NCI-H2107 treated with DMSO at 0.1 percent for 48 hours (cell line): ENCODE measurements at regions not wholly inside any gene's neighbourhood (a gene's known extent, or its start where the extent isn't known, plus 50 kb on each side); places are given as distances from the start of the nearest gene placed in this dataset.
"Not testable (repeated sequence)": the region's sequence is repeated elsewhere in the genome, so short reads cannot be mapped to it uniquely, and the experiment has no call there.

ENCODE experiments used
- DNase-seq: peaks from one replicate; lab custom pipeline; 2025; ENCODE audit not compliant: unreplicated experiment; lab: John Stamatoyannopoulos, UW

- not testable (repeated sequence) for DNase-seq
Observed at GRCh38 chr6:147651-148050, 144.6 kb upstream of the DUSP22 start.

GRCh38 chr6:148051-148984 is 144.0 kb upstream of the DUSP22 start:
- not testable (repeated sequence) for DNase-seq

GRCh38 chr6:150147-150546 is 142.1 kb upstream of the DUSP22 start:
- DNase-seq = not testable (repeated sequence)

- DNase-seq = not testable (repeated sequence)
Observed at GRCh38 chr6:152436-152835, 139.9 kb upstream of the DUSP22 start.

GRCh38 chr6:153026-153425 is 139.3 kb upstream of the DUSP22 start:
- peak; percentile 33 for DNase-seq

GRCh38 chr6:153867-154266 is 138.4 kb upstream of the DUSP22 start:
- not testable (repeated sequence) for DNase-seq

- DNase-seq = not testable (repeated sequence)
Observed at GRCh38 chr6:154321-155092, 137.8 kb upstream of the DUSP22 start.

GRCh38 chr6:156010-156409 is 136.3 kb upstream of the DUSP22 start:
- no peak for DNase-seq

- not testable (repeated sequence) for DNase-seq
Observed at GRCh38 chr6:156441-157140, 135.7 kb upstream of the DUSP22 start.

GRCh38 chr6:157176-157575 is 135.1 kb upstream of the DUSP22 start:
- not testable (repeated sequence) for DNase-seq

GRCh38 chr6:161657-162056 is 130.6 kb upstream of the DUSP22 start:
- DNase-seq = not testable (repeated sequence)

GRCh38 chr6:164720-165119 is 127.6 kb upstream of the DUSP22 start:
- no peak for DNase-seq

GRCh38 chr6:165263-165662 is 127.0 kb upstream of the DUSP22 start:
- no peak for DNase-seq

- DNase-seq = no peak
Observed at GRCh38 chr6:165906-166305, 126.4 kb upstream of the DUSP22 start.

GRCh38 chr6:168865-169455 is 123.3 kb upstream of the DUSP22 start:
- DNase-seq = peak; percentile 7

- DNase-seq = no peak
Observed at GRCh38 chr6:174036-174435, 118.3 kb upstream of the DUSP22 start.

- no peak for DNase-seq
Observed at GRCh38 chr6:175680-176079, 116.6 kb upstream of the DUSP22 start.

- DNase-seq = no peak
Observed at GRCh38 chr6:176766-177165, 115.5 kb upstream of the DUSP22 start.

- DNase-seq = no peak
Observed at GRCh38 chr6:178119-178518, 114.2 kb upstream of the DUSP22 start.

GRCh38 chr6:178929-179328 is 113.4 kb upstream of the DUSP22 start:
- DNase-seq = not testable (repeated sequence)
